ENCODE measurements at regions not wholly inside any gene's neighbourhood (a gene's known extent, or its start where the extent isn't known, plus 50 kb on each side); places are given as distances from the start of the nearest gene placed in this dataset.

DNA sequence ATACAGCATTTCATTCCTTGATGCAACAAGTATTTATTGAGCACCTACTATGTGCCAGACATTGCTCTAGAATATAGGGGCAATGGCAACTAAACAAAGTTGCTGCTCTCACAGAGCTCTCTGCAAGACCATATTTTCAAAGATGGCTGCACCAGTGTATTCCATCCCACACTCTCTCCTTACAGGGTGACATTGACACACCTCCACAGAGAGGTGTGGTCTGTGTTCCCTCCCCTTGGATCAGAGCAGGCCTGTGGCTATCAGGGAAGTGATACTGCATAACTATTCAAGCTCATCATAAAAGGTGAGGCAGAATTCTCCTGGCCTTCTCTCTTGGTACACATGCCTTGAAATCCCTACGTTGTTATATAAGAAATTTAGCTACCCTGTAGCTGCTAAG, 95.3 kb upstream of the SOD3 start:
- Histone ChIP-seq H3K79me2 (ENCODE audit: insufficient read depth, low read length) (no peaks in the 10 kb centered on the region), H3K4me2 (ENCODE audit: insufficient read depth, insufficient read length, low read length) (no peak overlapping the region), H4K20me1 (ENCODE audit: control insufficient read depth, insufficient read depth, insufficient read length) (no peaks in the 10 kb centered on the region), H2BK120ac (ENCODE audit: low read depth, low read length, poor library complexity, severe bottlenecking) (no peak overlapping the region), H3K14ac (ENCODE audit: insufficient read depth, low read length) (no peak overlapping the region), H3K4me1 (ENCODE audit: insufficient read depth, low read length) (no peaks in the 10 kb centered on the region), H3K23me2 (ENCODE audit: insufficient read length, low read depth, low read length, poor library complexity, severe bottlenecking) (no peaks in the 10 kb centered on the region), H3K4ac (ENCODE audit: low read depth, low read length) (no peak overlapping the region), H3K9me3 (ENCODE audit: control insufficient read depth, low read depth, low read length) (no peaks in the 10 kb centered on the region), H2AFZ (ENCODE audit: low read length) (no peak overlapping the region), H3K18ac (ENCODE audit: insufficient read length, low read depth, low read length) (no peak overlapping the region), H3K56ac (ENCODE audit: insufficient read length, low read depth, low read length) (no peak overlapping the region), H4K8ac (replicated peaks; ENCODE audit: insufficient read length, low read depth, low read length) (no peak overlapping the region), H3K9ac (ENCODE audit: extremely low read depth, insufficient read length, low read length) (no peak overlapping the region), H2AK5ac (ENCODE audit: insufficient read length, low read length) (no peak overlapping the region), H3K23ac (ENCODE audit: insufficient read length, low read depth, low read length) (no peak overlapping the region), H3T11ph (ENCODE audit: low read length) (no peak overlapping the region), H3K27me3 (ENCODE audit: insufficient read depth, low read length) (no peaks in the 10 kb centered on the region), H2BK15ac (ENCODE audit: low read depth, low read length) (no peak overlapping the region), H3K79me1 (ENCODE audit: insufficient read depth, low read depth, low read length, poor library complexity, severe bottlenecking) (no peaks in the 10 kb centered on the region), H4K5ac (ENCODE audit: insufficient read length, low read depth, low read length) (no peak overlapping the region), H2BK5ac (ENCODE audit: insufficient read length, low read length) (no peak overlapping the region), H2BK12ac (ENCODE audit: insufficient read length, low read depth, low read length) (no peak overlapping the region), H4K91ac (ENCODE audit: insufficient read length, low read depth, low read length) (no peak overlapping the region), H3K27ac (ENCODE audit: insufficient read length, low read depth, low read length) (no peak overlapping the region), H2BK20ac (ENCODE audit: low read depth, low read length, poor library complexity, severe bottlenecking) (no peak overlapping the region)
- no peaks in the 10 kb centered on the region for H3K9me3 Mint-ChIP-seq
- no peak for DNase-seq
- H3K4me1 Mint-ChIP-seq, result peaks cover 9 to 10% of the 10 kb centered on the region in 2 experiments
- WGBS (ENCODE audit: extremely low coverage, insufficient read length, low lambda C conversion rate), result no CpG with 5 or more reads among the region's 1 CpG
- no peak overlapping the region for H3K27ac Mint-ChIP-seq
- H3K27me3 Mint-ChIP-seq (ENCODE audit: low read depth), result no peaks in the 10 kb centered on the region
- no peak overlapping the region for H3K4me3 Mint-ChIP-seq
- no peak for TF ChIP-seq CTCF (conservative IDR thresholded peaks at IDR 0.05)
- H3K36me3 Mint-ChIP-seq (ENCODE audit: insufficient read depth in 1 of 3, low read depth in 3 of 3), result no peaks in the 10 kb centered on the region

All from H9 (cell line).